CD14-positive monocyte (primary cell): ENCODE measurements at regions not wholly inside any gene's neighbourhood (a gene's known extent, or its start where the extent isn't known, plus 50 kb on each side); places are given as distances from the start of the nearest gene placed in this dataset.

Source experiments
- DNase-seq, 3 donors: peaks; one replicate each; pipeline ENCODE4 v3.0.0-alpha.2; 2011 to 2022
- H2AFZ ChIP-seq: 2 replicates; pipeline ENCODE4 v1.6.0; 2012; ENCODE audit warnings: mild to moderate bottlenecking, low read depth, low read length, inconsistent platforms; ENCODE audit not compliant: insufficient read depth, poor library complexity, severe bottlenecking
- H3K27ac ChIP-seq, 2 donors: 1 replicate in 1 of 2; 2 replicates in 1 of 2; pipeline ENCODE4 v1.5.1; 2012 to 2013; ENCODE audit warnings: low read length in 2 of 2, control low read depth in 1 of 2, inconsistent platforms in 1 of 2, low read depth in 1 of 2, mild to moderate bottlenecking in 1 of 2
- H3K27me3 ChIP-seq, 2 donors: one replicate each; pipeline versions ENCODE4 v1.6.0 to v1.6.1; 2011 to 2013; ENCODE audit warnings: low read length in 2 of 2; ENCODE audit not compliant: control insufficient read depth in 2 of 2, insufficient read depth in 2 of 2
- H3K36me3 ChIP-seq, 2 donors: replicated peaks in 1 of 2; 1 replicate in 1 of 2; 2 replicates in 1 of 2; pipeline versions ENCODE4 v1.5.1 to v1.6.1; 2012 to 2013; ENCODE audit warnings: low read length in 2 of 2, control low read depth in 1 of 2, inconsistent platforms in 1 of 2, mild to moderate bottlenecking in 1 of 2; ENCODE audit not compliant: insufficient read depth in 2 of 2, control insufficient read depth in 1 of 2
- H3K4me1 ChIP-seq, 2 donors: 1 replicate in 1 of 2; 2 replicates in 1 of 2; pipeline versions ENCODE4 v1.5.1 to v1.6.1; 2012 to 2013; ENCODE audit warnings: low read length in 2 of 2, control low read depth in 1 of 2, inconsistent platforms in 1 of 2, mild to moderate bottlenecking in 1 of 2, moderate library complexity in 1 of 2; ENCODE audit not compliant: insufficient read depth in 2 of 2, control insufficient read depth in 1 of 2
- H3K4me2 ChIP-seq: replicated peaks from 2 replicates; pipeline ENCODE3; 2012; ENCODE audit warnings: low read length, moderate library complexity, mild to moderate bottlenecking; ENCODE audit not compliant: poor library complexity, severe bottlenecking; ENCODE audit errors: extremely low read depth
- H3K4me3 ChIP-seq, 3 experiments: fragments of 200-600 bp in 1 of 3; sonication (generic) in 1 of 3; replicated peaks in 1 of 3; 1 replicate in 2 of 3; 2 replicates in 1 of 3; pipeline ENCODE4 v1.5.1; 2011 to 2013; ENCODE audit warnings: low read length in 3 of 3, mild to moderate bottlenecking in 3 of 3, control low read depth in 2 of 3, low read depth in 2 of 3, inconsistent platforms in 1 of 3, moderate library complexity in 1 of 3
- H3K79me2 ChIP-seq: 2 replicates; pipeline ENCODE4 v1.6.0; 2012; ENCODE audit warnings: mild to moderate bottlenecking, control low read depth, inconsistent platforms, low read length, moderate library complexity; ENCODE audit not compliant: insufficient read depth
- H3K9ac ChIP-seq: 2 replicates; pipeline ENCODE4 v1.6.0; 2017; ENCODE audit warnings: low read length, mild to moderate bottlenecking; ENCODE audit not compliant: insufficient read depth, poor library complexity, severe bottlenecking
- H3K9me3 ChIP-seq, 2 donors: replicated peaks in 1 of 2; 1 replicate in 1 of 2; 2 replicates in 1 of 2; pipeline versions ENCODE4 v1.5.1 to v1.6.1; 2012 to 2013; ENCODE audit warnings: low read length in 2 of 2, control low read depth in 1 of 2; ENCODE audit not compliant: control insufficient read depth in 1 of 2, insufficient read depth in 1 of 2
- H4K20me1 ChIP-seq: 2 replicates; pipeline ENCODE4 v1.6.0; 2012; ENCODE audit warnings: mild to moderate bottlenecking, low read length, control low read depth, moderate library complexity; ENCODE audit not compliant: insufficient read depth
- H3K27ac Mint-ChIP-seq, 7 donors: one replicate each; pipeline ENCODE4 v1.8.0; 2020; ENCODE audit warnings: mild to moderate bottlenecking in 7 of 7, mixed read lengths in 7 of 7, moderate library complexity in 6 of 7, inconsistent platforms in 2 of 7
- H3K27me3 Mint-ChIP-seq, 3 donors: one replicate each; pipeline ENCODE4 v1.8.0; 2021 to 2022; ENCODE audit warnings: low read depth in 3 of 3, mild to moderate bottlenecking in 3 of 3, mixed read lengths in 3 of 3, moderate library complexity in 3 of 3, inconsistent platforms in 1 of 3
- H3K36me3 Mint-ChIP-seq, 2 donors: one replicate each; pipeline ENCODE4 v1.8.0; 2020; ENCODE audit warnings: mixed read lengths in 2 of 2, inconsistent platforms in 1 of 2, mild to moderate bottlenecking in 1 of 2
- H3K4me1 Mint-ChIP-seq: one replicate; pipeline ENCODE4 v1.8.0; 2020; ENCODE audit warnings: mild to moderate bottlenecking, mixed read lengths
- H3K4me3 Mint-ChIP-seq, 2 donors: one replicate each; pipeline ENCODE4 v1.8.0; 2020; ENCODE audit warnings: mild to moderate bottlenecking in 2 of 2, mixed read lengths in 2 of 2, moderate library complexity in 1 of 2
- H3K9me3 Mint-ChIP-seq, 7 donors: one replicate each; pipeline ENCODE4 v1.8.0; 2020 to 2022; ENCODE audit warnings: mixed read lengths in 7 of 7, mild to moderate bottlenecking in 6 of 7, moderate library complexity in 6 of 7, inconsistent platforms in 2 of 7
- CTCF ChIP-seq: fragments of 200-600 bp; IDR thresholded peaks from one replicate; pipeline ENCODE4 v1.8.0; 2022; ENCODE audit warnings: antibody characterized with exemption, mild to moderate bottlenecking
- WGBS: methylation state at CpG from one replicate; pipeline ENCODE4 v1.1.5; 2013; ENCODE audit warnings: missing lambda C conversion rate; ENCODE audit not compliant: insufficient coverage; 5-methylcytosine and 5-hydroxymethylcytosine counted together
- intact Hi-C, 2 donors: fragments of 100-400 bp; cut with micrococcal nuclease; formaldehyde crosslinking; loops; one replicate each; pipeline versions ENCODE4 v1.15.0 to v1.15.1; 2023

- H2AFZ ChIP-seq: no peak overlapping the region
- no peak for TF ChIP-seq CTCF
- peaks cover 44 to 64% of the 10 kb centered on the region in 2 donors for H3K27me3 ChIP-seq
- H3K36me3 ChIP-seq: no peaks in the 10 kb centered on the region
- H4K20me1 ChIP-seq: no peaks in the 10 kb centered on the region
- intact Hi-C loops: loop anchor here in 1 of 2 donors (10.0 kb wide), 1 partner anchor 199 kb away; no protein-coding TSS in a partner anchor
- Mint-ChIP-seq H3K27ac (peak overlapping the region in 3 of 7 donors; percentile 42 to 65 (median 56)), H3K4me3 (peak overlapping the region in 1 of 2 donors; percentile 76), H3K27me3 (peaks cover 56 to 63% (median 61%) of the 10 kb centered on the region in 3 donors), H3K4me1 (peaks cover 48% of the 10 kb centered on the region), H3K9me3 (peaks cover 6 to 23% (median 17%) of the 10 kb centered on the region in 7 donors), H3K36me3 (peaks cover 0 to 16% of the 10 kb centered on the region in 2 donors)
- no peak overlapping the region for H3K27ac ChIP-seq
- peaks cover 29 to 50% of the 10 kb centered on the region in 2 donors for H3K4me1 ChIP-seq
- H3K4me2 ChIP-seq: no peak overlapping the region
- H3K9me3 ChIP-seq: peaks cover 4 to 14% of the 10 kb centered on the region in 2 donors
- DNase-seq: no peak
- no peaks in the 10 kb centered on the region for H3K79me2 ChIP-seq
- no peak overlapping the region for H3K9ac ChIP-seq
- no peak overlapping the region for H3K4me3 ChIP-seq
- WGBS: no CpG with 5 or more reads among the region's 8 CpGs
Observed at GRCh38 chr6:2535506-2535905, 215.2 kb downstream of the MYLK4 start.

DNA sequence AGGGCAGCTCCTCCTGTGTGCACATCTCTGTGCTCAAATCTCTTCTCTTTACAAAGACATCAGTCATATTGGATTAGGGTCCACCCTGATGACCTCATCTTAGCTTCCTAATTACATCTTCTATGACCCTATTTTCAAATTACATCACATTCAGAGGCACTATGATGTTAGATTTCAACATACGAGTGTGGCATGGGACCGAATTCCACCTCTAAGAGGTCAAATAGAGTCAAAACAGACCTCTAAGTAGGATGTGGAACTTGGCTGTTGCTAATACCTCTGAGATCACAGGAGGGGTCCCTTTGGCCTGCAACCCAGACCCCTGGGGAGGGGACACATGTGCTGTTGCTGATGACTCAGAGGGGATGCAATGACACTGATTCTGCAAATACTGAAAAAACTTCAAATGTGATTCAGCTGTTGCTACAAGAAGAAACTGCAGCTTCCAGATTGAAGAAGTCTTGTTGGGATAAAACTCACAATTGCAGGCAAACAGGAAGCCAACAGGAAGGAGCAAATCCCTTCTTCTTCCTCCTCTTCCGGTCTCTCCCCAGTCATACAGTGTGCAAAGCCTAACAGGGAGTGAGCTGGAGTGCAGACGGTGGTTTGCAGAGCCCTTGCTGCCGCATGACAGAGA lies 216.2 kb downstream of the MYLK4 start:
- H3K79me2 ChIP-seq: no peaks in the 10 kb centered on the region
- Mint-ChIP-seq H3K27ac (peak overlapping the region in 6 of 7 donors; percentile 51 to 92 (median 86)), H3K36me3 (peaks cover 0 to 21% of the 10 kb centered on the region in 2 donors), H3K4me1 (peaks cover 48% of the 10 kb centered on the region), H3K4me3 (peak overlapping the region in 1 of 2 donors; percentile 79), H3K9me3 (peaks cover 10 to 30% (median 20%) of the 10 kb centered on the region in 7 donors), H3K27me3 (peaks cover 63 to 69% (median 69%) of the 10 kb centered on the region in 3 donors)
- no peak overlapping the region for H3K9ac ChIP-seq
- no peak overlapping the region for H2AFZ ChIP-seq
- H3K4me1 ChIP-seq: peaks cover 29 to 49% of the 10 kb centered on the region in 2 donors
- DNase-seq: peak; percentile 77 to 93 (median 85)
- no peak for TF ChIP-seq CTCF
- peak overlapping the region in 1 of 3 experiments; percentile 22 for H3K4me3 ChIP-seq
- H4K20me1 ChIP-seq: no peaks in the 10 kb centered on the region
- H3K9me3 ChIP-seq: peaks cover 8 to 20% of the 10 kb centered on the region in 2 donors
- WGBS: no CpG with 5 or more reads among the region's 5 CpGs
- H3K4me2 ChIP-seq: peak overlapping the region; percentile 32
- intact Hi-C loops: loop anchor here in 1 of 2 donors (10.0 kb wide), 1 partner anchor 200 kb away; no protein-coding TSS in a partner anchor
- peaks cover 48 to 69% of the 10 kb centered on the region in 2 donors for H3K27me3 ChIP-seq
- no peaks in the 10 kb centered on the region for H3K36me3 ChIP-seq
- H3K27ac ChIP-seq: peak overlapping the region in 1 of 2 donors; percentile 23
